GM12878 (cell line): ENCODE measurements at regions not wholly inside any gene's neighbourhood (a gene's known extent, or its start where the extent isn't known, plus 50 kb on each side); places are given as distances from the start of the nearest gene placed in this dataset.

ENCODE experiments used
- ATAC-seq: fragments of 200-7000 bp; cut with Tn5 transposase; 3 replicates; pipeline ENCODE4 v1.9.1; 2020; ENCODE audit warnings: mild to moderate bottlenecking, moderate library complexity
- BruUV-seq: library from RNA; stranded (reverse); fragments of 400-500 nt; replicated peaks from 2 replicates; lab custom pipeline; 2021; lab: Mats Ljungman, UMichigan
- CTCF ChIA-PET: fragments of 300-600 bp; sonication (Branson Sonifier 250); formaldehyde crosslinking; extraction: SDS; loops from one replicate; lab custom pipeline; 2021; ENCODE audit warnings: inconsistent platforms; lab: Yijun Ruan, JAX
- POLR2A ChIA-PET: fragments of 350-600 bp; formaldehyde crosslinking; extraction: SDS; loops from one replicate; lab custom pipeline; 2021; ENCODE audit warnings: inconsistent platforms; lab: Charles Lee
- RAD21 ChIA-PET: fragments of 300-600 bp; sonication (Branson Sonifier 250); formaldehyde crosslinking; loops from one replicate; lab custom pipeline; 2023; ENCODE audit warnings: antibody characterized with exemption; ENCODE audit not compliant: unreplicated experiment; lab: Charles Lee
- SMC1A ChIA-PET: fragments of 300-600 bp; sonication (Branson Sonifier 250); formaldehyde crosslinking; loops from one replicate; lab custom pipeline; 2023; ENCODE audit not compliant: unreplicated experiment, uncharacterized antibody; lab: Charles Lee
- DNase-seq: peaks from one replicate; pipeline ENCODE4 v3.0.0-alpha.2; 2011; ENCODE audit warnings: low read depth, low spot score
- FAIRE-seq: peaks from 3 replicates; lab custom pipeline; 2011; peaks lifted over from hg19 to GRCh38; lab: Jason Lieb, UNC
- H2AFZ ChIP-seq: 2 replicates; pipeline ENCODE4 v1.6.0; 2011; ENCODE audit warnings: low read depth, low read length, control low read depth; ENCODE audit not compliant: control insufficient read depth
- H3K27ac ChIP-seq: 2 replicates; pipeline ENCODE4 v1.5.1; 2011; ENCODE audit warnings: control low read depth; ENCODE audit not compliant: control insufficient read depth, insufficient read depth
- H3K27me3 ChIP-seq, 2 experiments: replicated peaks in 1 of 2; 2 replicates each; pipeline versions ENCODE4 v1.6.0 to v1.6.1; 2011; ENCODE audit warnings: low read length in 1 of 2; ENCODE audit not compliant: control insufficient read depth in 2 of 2, insufficient read depth in 2 of 2
- H3K36me3 ChIP-seq, 2 experiments: 2 replicates each; pipeline ENCODE4 v1.5.1; 2011; ENCODE audit warnings: low read length in 1 of 2; ENCODE audit not compliant: control insufficient read depth in 2 of 2, insufficient read depth in 2 of 2
- H3K4me1 ChIP-seq: 2 replicates; pipeline ENCODE4 v1.6.1; 2011; ENCODE audit warnings: mild to moderate bottlenecking, low read length, moderate library complexity, mixed read lengths; ENCODE audit not compliant: control insufficient read depth, insufficient read depth
- H3K4me2 ChIP-seq: 2 replicates; pipeline ENCODE4 v1.6.0; 2011; ENCODE audit warnings: control low read depth; ENCODE audit not compliant: control insufficient read depth, insufficient read depth
- H3K4me3 ChIP-seq: fragments of 200-600 bp; sonication (generic); 2 replicates; pipeline ENCODE4 v1.5.1; 2016
- H3K79me2 ChIP-seq: 2 replicates; pipeline ENCODE4 v1.6.0; 2011; ENCODE audit warnings: low read length; ENCODE audit not compliant: control insufficient read depth, insufficient read depth
- H3K9ac ChIP-seq: 2 replicates; pipeline ENCODE4 v1.8.0; 2011; ENCODE audit warnings: low read length, control low read depth, mixed read lengths; ENCODE audit not compliant: control insufficient read depth, insufficient read depth
- H3K9me3 ChIP-seq: replicated peaks from 3 replicates; pipeline ENCODE4 v1.5.1; 2011; ENCODE audit warnings: mild to moderate bottlenecking, low read length; ENCODE audit not compliant: control insufficient read depth, insufficient read depth
- H4K20me1 ChIP-seq: 2 replicates; pipeline ENCODE4 v1.6.0; 2011; ENCODE audit not compliant: control insufficient read depth, insufficient read depth
- CBX5 ChIP-seq: sonication (generic); IDR thresholded peaks from 2 replicates; pipeline ENCODE4 v1.6.1; 2016; ENCODE audit warnings: low read depth, moderate library complexity, mild to moderate bottlenecking, inconsistent platforms
- CEBPB ChIP-seq, 2 experiments: fragments of 150-350 bp in 1 of 2; IDR thresholded peaks; 2 replicates each; pipeline ENCODE4 v1.6.1; 2012 to 2014; ENCODE audit warnings: low read depth in 2 of 2, low read length in 2 of 2, borderline replicate concordance in 1 of 2, inconsistent platforms in 1 of 2
- CREM ChIP-seq: IDR thresholded peaks from 2 replicates; pipeline ENCODE4 v1.6.1; 2014; ENCODE audit warnings: antibody characterized with exemption, low read depth
- EZH2 ChIP-seq: IDR thresholded peaks from 2 replicates; pipeline ENCODE4 v1.6.1; 2012; ENCODE audit warnings: low read depth, mild to moderate bottlenecking, control low read depth, inconsistent platforms, low read length, borderline replicate concordance; ENCODE audit not compliant: control insufficient read depth
- MTA3 ChIP-seq: IDR thresholded peaks from 2 replicates; pipeline ENCODE4 v1.6.1; 2012; ENCODE audit warnings: low read length, inconsistent platforms, borderline replicate concordance
- PBX3 ChIP-seq: IDR thresholded peaks from 2 replicates; pipeline ENCODE4 v1.6.1; 2011; ENCODE audit warnings: mild to moderate bottlenecking, low read depth, low read length, moderate library complexity; ENCODE audit not compliant: insufficient replicate concordance
- POLR2AphosphoS5 ChIP-seq: IDR thresholded peaks from 2 replicates; pipeline ENCODE4 v1.6.1; 2011; ENCODE audit warnings: mild to moderate bottlenecking, low read length, inconsistent platforms
- RB1 ChIP-seq: fragments of 450-650 bp; formaldehyde crosslinking; IDR thresholded peaks from 2 replicates; pipeline ENCODE4 v1.6.1; 2017; ENCODE audit warnings: mild to moderate bottlenecking, borderline replicate concordance
- SKIL ChIP-seq: fragments of 450-650 bp; IDR thresholded peaks from 2 replicates; pipeline ENCODE4 v1.6.1; 2017; ENCODE audit warnings: mild to moderate bottlenecking, low read depth, inconsistent platforms; ENCODE audit not compliant: poor library complexity, severe bottlenecking
- SMC3 ChIP-seq: IDR thresholded peaks from 2 replicates; pipeline ENCODE4 v1.6.1; 2011; ENCODE audit warnings: low read length, improper control_type of control experiment, borderline replicate concordance
- SREBF2 ChIP-seq: IDR thresholded peaks from 2 replicates; pipeline ENCODE4 v1.6.1; 2012; ENCODE audit warnings: mild to moderate bottlenecking, low read length
- ZNF687 ChIP-seq: fragments of 450-650 bp; IDR thresholded peaks from 2 replicates; pipeline ENCODE4 v1.6.1; 2017; ENCODE audit warnings: mild to moderate bottlenecking, moderate library complexity
- WGBS: methylation state at CpG from one replicate; pipeline ENCODE4 v1.1.6; 2016; ENCODE audit warnings: low lambda C conversion rate; ENCODE audit not compliant: insufficient replicate concordance, insufficient coverage; ENCODE audit errors: missing lambda C conversion rate; 5-methylcytosine and 5-hydroxymethylcytosine counted together
- in situ Hi-C: fragments of 300-500 bp; cut with MboI; formaldehyde crosslinking; loops from 9 replicates; pipeline ENCODE4 v1.14.3; 2018; ENCODE audit warnings: mixed read lengths
- intact Hi-C: fragments of 100-400 bp; cut with micrococcal nuclease; formaldehyde crosslinking; loops from one replicate; pipeline ENCODE4 v1.14.2; 2022; ENCODE audit not compliant: unreplicated experiment

GRCh38 chr6:134723081-134723871 is 226.6 kb downstream of the ALDH8A1 start:
- Histone ChIP-seq H3K4me1 (no peaks in the 10 kb centered on the region), H3K27me3 (peaks cover 0 to 4% of the 10 kb centered on the region in 2 experiments; a peak in 1 of 4 replicates), H3K9ac (no peak overlapping the region), H2AFZ (no peak overlapping the region), H3K4me3 (no peak overlapping the region), H3K79me2 (no peaks in the 10 kb centered on the region), H3K9me3 (no peaks in the 10 kb centered on the region), H3K36me3 (no peaks in the 10 kb centered on the region), H3K27ac (no peak overlapping the region), H3K4me2 (no peak overlapping the region), H4K20me1 (no peaks in the 10 kb centered on the region)
- 39% methylated on average over 3 of the region's 3 CpGs for WGBS
- ChIA-PET SMC1A (no interaction called here), CTCF (interaction anchor here (0.6 kb wide), 1 partner anchor 661 kb away, joined by 3 read pairs; no protein-coding TSS in a partner anchor), POLR2A (no interaction called here), RAD21 (no interaction called here)
- ATAC-seq (no peak), DNase-seq (no peak), FAIRE-seq (no peak)
- no TSS peak for BruUV-seq
- intact Hi-C loops, result no loop called here
- TF ChIP-seq SKIL, result no peak
- no peak for TF ChIP-seq RB1
- TF ChIP-seq SMC3, result no peak
- TF ChIP-seq MTA3, result no peak
- TF ChIP-seq CEBPB (IDR thresholded peaks at IDR 0.05; ENCODE audit: borderline replicate concordance in 1 of 2, low read depth in 2 of 2, low read length in 2 of 2), result no peak
- TF ChIP-seq CBX5, result no peak
- no peak for TF ChIP-seq POLR2AphosphoS5
- no peak for TF ChIP-seq EZH2
- no peak for TF ChIP-seq ZNF687
- no peak for TF ChIP-seq PBX3
- no peak for TF ChIP-seq SREBF2
- TF ChIP-seq CREM, result no peak
- in situ Hi-C loops, result no loop called here
